DOHH2 (cell line): ENCODE measurements at regions not wholly inside any gene's neighbourhood (a gene's known extent, or its start where the extent isn't known, plus 50 kb on each side); places are given as distances from the start of the nearest gene placed in this dataset.
"Not testable (repeated sequence)": the region's sequence is repeated elsewhere in the genome, so short reads cannot be mapped to it uniquely, and the experiment has no call there.

Experiments used
- H3F3A ChIP-seq: fragments of 200-600 bp; sonication (generic), shearing (Covaris generic); 2 replicates; pipeline ENCODE4 v1.6.0; 2016; ENCODE audit warnings: antibody characterized with exemption, mild to moderate bottlenecking; ENCODE audit not compliant: control insufficient read depth, insufficient read depth
- H3K27ac ChIP-seq: fragments of 200-600 bp; sonication (generic); 2 replicates; pipeline ENCODE4 v1.5.1; 2014; ENCODE audit warnings: low read depth, mild to moderate bottlenecking, low read length, moderate library complexity
- H3K27me3 ChIP-seq: fragments of 200-600 bp; sonication (generic); 2 replicates; pipeline ENCODE4 v1.6.1; 2014; ENCODE audit warnings: mild to moderate bottlenecking, low read length, mixed read lengths; ENCODE audit not compliant: control insufficient read depth
- H3K36me3 ChIP-seq: fragments of 200-600 bp; sonication (generic); 2 replicates; pipeline ENCODE4 v1.6.1; 2014; ENCODE audit warnings: mild to moderate bottlenecking, low read length, moderate library complexity, mixed read lengths; ENCODE audit not compliant: control insufficient read depth
- H3K4me1 ChIP-seq: fragments of 200-600 bp; sonication (generic); 2 replicates; pipeline ENCODE4 v1.6.1; 2014; ENCODE audit warnings: mild to moderate bottlenecking, low read length, mixed read lengths; ENCODE audit not compliant: control insufficient read depth
- H3K4me2 ChIP-seq: fragments of 200-600 bp; sonication (generic); 2 replicates; pipeline ENCODE4 v1.6.0; 2014; ENCODE audit warnings: mild to moderate bottlenecking, low read length, moderate library complexity
- H3K4me3 ChIP-seq: fragments of 200-600 bp; sonication (generic); 2 replicates; pipeline ENCODE4 v1.5.1; 2014; ENCODE audit warnings: mild to moderate bottlenecking, low read length, mixed read lengths
- H3K79me2 ChIP-seq: fragments of 200-600 bp; sonication (generic); 2 replicates; pipeline ENCODE4 v1.6.1; 2014; ENCODE audit warnings: mild to moderate bottlenecking, low read length, mixed read lengths; ENCODE audit not compliant: control insufficient read depth
- H3K9me2 ChIP-seq: fragments of 200-600 bp; sonication (generic); replicated peaks from 2 replicates; pipeline ENCODE4 v1.6.1; 2014; ENCODE audit warnings: mild to moderate bottlenecking, low read length, mixed read lengths; ENCODE audit not compliant: control insufficient read depth
- H3K9me3 ChIP-seq: fragments of 200-600 bp; sonication (generic); 2 replicates; pipeline ENCODE4 v1.6.1; 2014; ENCODE audit warnings: antibody characterized with exemption, low read length, mixed read lengths; ENCODE audit not compliant: control insufficient read depth, insufficient read depth
- H4K20me1 ChIP-seq: fragments of 200-600 bp; sonication (generic); 2 replicates; pipeline ENCODE4 v1.6.0; 2014; ENCODE audit warnings: low read depth, mild to moderate bottlenecking, antibody characterized with exemption, low read length, moderate library complexity; ENCODE audit not compliant: control insufficient read depth, insufficient read depth

DNA sequence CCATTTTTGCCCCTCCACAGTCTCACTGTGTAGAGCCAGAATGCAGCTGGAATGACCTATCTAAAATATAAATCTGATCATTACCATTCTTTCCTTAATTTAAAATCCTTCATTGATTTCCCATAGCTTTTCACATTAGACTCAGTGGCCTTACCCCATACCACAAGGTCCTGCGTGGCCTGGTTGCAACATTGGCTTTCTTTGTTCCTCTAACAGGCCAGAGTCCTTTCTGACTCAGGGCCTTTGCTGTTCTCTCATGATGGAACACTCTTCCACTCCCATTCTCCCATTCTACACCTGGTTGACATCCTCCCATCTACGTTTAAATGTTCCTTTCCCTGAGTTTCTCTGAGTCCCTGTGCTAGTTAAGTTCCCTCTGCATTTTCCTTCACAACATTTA lies 74.4 kb upstream of the SEC22B start:
- H3K4me2 ChIP-seq, H3K27ac ChIP-seq, H3K79me2 ChIP-seq, H3K4me1 ChIP-seq, H3K36me3 ChIP-seq, H3K27me3 ChIP-seq, H3F3A ChIP-seq, H3K4me3 ChIP-seq, H4K20me1 ChIP-seq, H3K9me2 ChIP-seq, H3K9me3 ChIP-seq: not testable (repeated sequence)

DNA sequence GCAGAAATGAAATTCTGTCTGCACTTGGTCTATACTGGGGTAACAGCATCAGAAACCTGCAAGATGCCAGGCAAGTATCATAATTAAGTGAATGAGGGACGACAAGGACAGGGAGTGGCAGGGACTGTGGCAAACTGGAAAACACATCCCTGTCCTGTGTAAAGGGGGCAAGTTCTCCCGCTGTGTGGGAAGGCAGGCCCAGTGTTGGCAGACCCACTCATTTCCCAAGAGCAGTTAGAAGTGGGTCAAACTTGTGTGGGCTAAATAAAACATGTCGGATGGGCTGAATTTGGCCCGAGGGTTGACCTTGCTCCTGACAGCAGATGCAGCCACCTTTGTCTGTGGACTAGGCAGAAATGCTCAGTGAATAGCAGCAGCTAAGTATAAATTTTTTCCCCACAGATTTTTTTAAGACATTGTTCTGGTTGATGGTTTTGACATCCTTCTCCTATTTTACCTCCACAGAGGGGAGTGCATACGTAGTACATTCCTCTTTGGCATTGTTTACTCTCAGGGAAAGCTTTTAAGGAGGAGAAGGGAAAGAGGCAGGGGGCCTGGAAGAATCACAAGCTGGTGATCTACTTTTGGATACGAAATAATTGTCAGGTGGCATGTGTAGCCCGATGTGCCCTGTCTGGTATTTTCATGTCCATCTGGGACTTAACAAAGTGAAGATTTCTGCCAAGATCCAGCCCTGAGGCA lies 72.6 kb upstream of the SEC22B start:
- H3K27ac ChIP-seq, H3K4me3 ChIP-seq, H3K4me2 ChIP-seq, H3K9me3 ChIP-seq, H3K36me3 ChIP-seq, H4K20me1 ChIP-seq, H3K79me2 ChIP-seq, H3K27me3 ChIP-seq, H3K4me1 ChIP-seq, H3K9me2 ChIP-seq, H3F3A ChIP-seq: not testable (repeated sequence)

DNA sequence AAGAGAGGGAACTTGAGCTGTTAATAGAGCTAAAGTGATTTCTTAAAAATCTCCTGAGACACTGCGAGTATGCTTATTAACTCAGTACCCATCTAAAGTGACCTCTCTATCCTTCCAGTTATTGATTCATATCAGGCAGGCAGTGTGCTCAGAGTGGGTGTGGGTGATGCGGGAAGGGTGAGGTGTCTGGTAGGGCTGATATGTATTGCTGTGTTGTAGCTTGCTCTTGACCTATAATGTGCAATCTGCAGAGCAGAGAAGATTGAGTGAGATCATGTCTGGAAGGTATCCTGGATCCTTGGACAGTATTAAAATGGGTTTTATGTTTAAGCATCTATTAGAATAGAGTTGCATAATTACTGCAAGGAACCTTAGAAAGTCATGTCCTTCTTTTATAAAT lies 71.9 kb upstream of the SEC22B start:
- not testable (repeated sequence) for H4K20me1 ChIP-seq, H3K27ac ChIP-seq, H3K27me3 ChIP-seq, H3K79me2 ChIP-seq, H3K4me1 ChIP-seq, H3K9me2 ChIP-seq, H3F3A ChIP-seq, H3K4me2 ChIP-seq, H3K9me3 ChIP-seq, H3K36me3 ChIP-seq, H3K4me3 ChIP-seq

DNA sequence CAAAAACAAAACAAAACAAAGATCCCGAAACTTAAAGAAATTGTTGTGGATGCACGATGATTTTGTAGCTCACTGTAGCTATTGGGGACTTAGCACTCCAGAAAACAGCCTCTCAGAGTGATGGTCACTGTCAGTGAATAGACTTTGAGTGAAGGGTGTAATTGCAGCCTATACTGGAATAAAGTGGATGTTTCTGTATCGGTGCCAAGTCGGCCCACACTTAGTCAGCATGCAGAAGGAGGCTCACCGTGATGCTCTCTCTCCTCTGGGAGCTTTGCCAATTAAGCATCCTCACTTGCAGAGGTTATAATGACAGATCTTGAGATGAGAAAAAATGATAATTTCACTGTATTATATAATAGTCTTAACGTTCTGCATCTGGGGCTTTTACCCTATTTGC lies 67.5 kb upstream of the SEC22B start:
- not testable (repeated sequence) for H3K36me3 ChIP-seq, H3K4me1 ChIP-seq, H3F3A ChIP-seq, H3K9me3 ChIP-seq, H3K4me3 ChIP-seq, H3K79me2 ChIP-seq, H4K20me1 ChIP-seq, H3K4me2 ChIP-seq, H3K27me3 ChIP-seq, H3K9me2 ChIP-seq, H3K27ac ChIP-seq

DNA sequence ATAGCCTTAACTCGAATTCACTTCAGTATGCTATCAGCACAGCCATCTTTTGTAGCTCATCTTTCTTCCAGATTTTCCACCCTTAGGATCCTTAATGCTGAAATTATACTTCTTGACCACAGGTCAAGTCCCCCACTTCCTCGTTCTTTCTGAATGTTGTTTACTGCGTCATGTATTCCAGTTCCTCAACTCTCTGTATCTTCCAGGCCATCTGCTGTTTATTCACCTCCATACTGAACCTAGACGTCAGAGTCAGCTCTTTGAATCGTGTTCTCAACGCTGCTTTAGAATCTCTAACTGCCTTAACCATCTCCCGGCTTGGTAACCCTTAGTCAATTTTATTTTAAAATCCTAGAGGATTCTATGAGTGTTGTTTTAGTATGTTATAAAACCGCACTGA lies 66.3 kb upstream of the SEC22B start:
- H3K36me3 ChIP-seq, H3F3A ChIP-seq, H3K9me2 ChIP-seq, H3K4me1 ChIP-seq, H3K9me3 ChIP-seq, H3K27me3 ChIP-seq, H4K20me1 ChIP-seq, H3K79me2 ChIP-seq, H3K4me2 ChIP-seq, H3K27ac ChIP-seq, H3K4me3 ChIP-seq: not testable (repeated sequence)

DNA sequence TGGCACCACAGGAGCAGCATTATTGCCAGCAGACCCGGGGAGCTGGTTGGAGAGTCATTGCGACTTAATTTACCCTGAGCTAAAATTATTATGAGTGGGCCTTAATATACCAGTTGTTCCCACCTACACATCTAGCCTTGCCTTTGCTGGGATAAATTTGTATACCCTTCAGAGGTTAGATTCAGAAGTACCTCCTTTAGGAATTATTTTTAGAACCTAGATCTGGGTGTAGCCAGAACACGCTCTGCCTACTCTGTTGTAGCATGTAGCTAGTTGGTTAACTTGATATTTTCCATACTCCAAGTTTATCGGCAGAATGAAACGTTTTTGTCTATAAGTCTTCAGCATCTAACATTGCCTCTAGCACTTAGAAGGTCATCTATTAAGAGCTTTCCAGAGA lies 65.5 kb upstream of the SEC22B start:
- not testable (repeated sequence) for H3K27me3 ChIP-seq, H3K79me2 ChIP-seq, H3K9me3 ChIP-seq, H3K4me1 ChIP-seq, H3K36me3 ChIP-seq, H3K9me2 ChIP-seq, H4K20me1 ChIP-seq, H3K4me3 ChIP-seq, H3F3A ChIP-seq, H3K4me2 ChIP-seq, H3K27ac ChIP-seq

DNA sequence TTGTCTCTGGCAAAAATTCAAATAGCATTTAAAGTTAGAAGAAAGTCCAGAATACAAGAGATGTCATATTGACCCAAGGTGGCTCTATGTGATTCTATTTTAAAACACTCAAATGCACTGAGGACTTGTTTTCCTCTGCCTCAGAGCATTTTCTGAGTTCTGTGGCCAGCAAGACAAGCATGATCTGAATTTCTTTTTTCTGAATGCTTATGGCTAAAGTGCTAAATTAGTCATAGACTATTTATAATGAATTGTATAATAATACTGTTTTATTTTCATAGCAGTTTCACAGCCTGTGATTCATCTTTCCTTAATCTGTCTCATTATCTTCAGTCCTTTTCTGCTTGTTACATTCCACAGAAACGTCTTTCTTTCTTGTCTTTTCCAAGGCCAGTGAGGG lies 63.9 kb upstream of the SEC22B start:
- not testable (repeated sequence) for H3K4me2 ChIP-seq, H3K79me2 ChIP-seq, H3K9me3 ChIP-seq, H3K36me3 ChIP-seq, H3K9me2 ChIP-seq, H3K27me3 ChIP-seq, H3K4me3 ChIP-seq, H3F3A ChIP-seq, H3K4me1 ChIP-seq, H4K20me1 ChIP-seq, H3K27ac ChIP-seq

DNA sequence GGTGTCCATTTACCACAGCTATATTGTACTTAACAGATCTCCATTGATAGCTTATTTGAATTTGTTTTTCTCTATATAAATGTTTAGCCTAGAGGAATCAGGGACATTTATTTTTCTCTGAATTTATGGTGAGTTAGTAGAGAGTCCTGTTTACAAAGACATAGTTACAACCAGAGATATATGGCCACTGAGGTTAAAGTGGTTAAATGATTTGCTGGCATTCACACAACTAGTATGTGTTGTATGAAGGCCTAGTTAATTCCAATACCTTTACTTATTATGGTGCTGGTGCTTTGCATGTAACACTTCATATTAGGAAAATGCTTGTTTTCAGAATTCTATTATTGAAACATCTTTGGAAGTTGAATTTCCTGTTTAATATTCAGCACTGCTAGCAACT lies 63.0 kb upstream of the SEC22B start:
- H3K4me1 ChIP-seq, H3K79me2 ChIP-seq, H3K36me3 ChIP-seq, H3K9me3 ChIP-seq, H3K27ac ChIP-seq, H3K4me3 ChIP-seq, H3K27me3 ChIP-seq, H3K4me2 ChIP-seq, H4K20me1 ChIP-seq, H3F3A ChIP-seq, H3K9me2 ChIP-seq: not testable (repeated sequence)
